NK-92 treated with Interleukin-12 subunit alpha and Interleukin-12 subunit beta, amount 100 ng/mL, for 24 hours (cell line): ENCODE measurements at regions not wholly inside any gene's neighbourhood (a gene's known extent, or its start where the extent isn't known, plus 50 kb on each side); places are given as distances from the start of the nearest gene placed in this dataset.

Experiments used
- DNase-seq: peaks from one replicate; lab custom pipeline; 2025; lab: John Stamatoyannopoulos, UW

DNA sequence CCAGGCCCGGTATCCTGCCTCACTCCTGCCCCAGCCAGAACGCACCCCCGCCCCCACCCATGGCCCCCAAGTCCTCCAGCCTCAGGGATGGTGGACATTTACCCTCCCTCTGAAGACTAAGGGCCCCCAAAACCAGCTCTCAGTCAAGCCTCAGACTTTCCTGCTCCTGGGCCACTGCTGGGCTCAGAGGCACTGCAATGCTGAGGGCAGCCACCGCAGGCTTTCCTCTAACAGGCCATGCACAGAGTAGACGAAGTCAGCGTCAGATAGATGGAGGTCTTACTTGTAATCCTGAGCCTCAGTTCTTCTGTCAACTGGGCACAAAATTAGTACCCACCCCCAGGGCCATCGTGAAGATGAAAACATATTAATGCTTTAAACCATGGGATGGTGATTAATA lies 92.6 kb downstream of the TTC32 start:
- no peak for DNase-seq

DNA sequence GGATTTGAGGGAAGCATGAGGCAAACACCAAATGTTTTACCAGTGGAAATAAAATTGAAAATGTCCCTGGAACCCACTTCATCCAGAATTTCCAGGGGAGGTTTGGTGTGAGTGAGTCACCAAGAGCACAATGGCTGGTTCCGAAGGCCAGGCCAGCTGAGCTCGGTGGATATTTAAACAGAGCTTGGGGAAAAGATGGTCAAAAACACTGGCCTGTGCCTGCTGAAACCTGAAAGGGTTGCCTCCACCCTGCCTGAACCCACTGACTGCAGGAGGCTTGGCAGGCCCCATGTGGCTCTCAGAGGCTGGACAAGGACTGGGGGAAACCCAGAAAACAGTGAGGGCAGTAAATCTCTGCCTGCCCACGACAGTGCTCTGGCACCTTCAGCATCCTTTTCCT lies 93.9 kb downstream of the TTC32 start:
- DNase-seq, result no peak

DNA sequence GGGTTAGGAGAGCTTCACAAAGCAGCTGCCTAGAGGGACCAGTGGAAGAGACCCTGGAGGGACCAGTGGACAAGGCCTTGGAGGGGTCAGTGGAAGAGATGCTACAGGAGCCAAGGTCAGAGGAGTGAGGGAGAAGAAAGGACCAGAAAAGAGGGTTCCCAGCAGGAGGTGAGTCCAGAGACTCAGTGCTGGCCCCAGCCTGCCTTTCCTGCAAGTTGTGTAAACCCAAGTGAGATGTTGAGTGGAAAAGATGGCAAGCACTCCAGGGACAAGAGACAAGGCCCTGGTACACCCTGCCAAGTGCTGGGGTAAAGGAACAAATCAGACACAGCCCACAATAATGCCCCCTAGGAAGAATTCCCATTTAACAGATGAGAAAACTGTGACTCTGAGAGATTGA lies 94.4 kb downstream of the TTC32 start:
- DNase-seq, result no peak

DNA sequence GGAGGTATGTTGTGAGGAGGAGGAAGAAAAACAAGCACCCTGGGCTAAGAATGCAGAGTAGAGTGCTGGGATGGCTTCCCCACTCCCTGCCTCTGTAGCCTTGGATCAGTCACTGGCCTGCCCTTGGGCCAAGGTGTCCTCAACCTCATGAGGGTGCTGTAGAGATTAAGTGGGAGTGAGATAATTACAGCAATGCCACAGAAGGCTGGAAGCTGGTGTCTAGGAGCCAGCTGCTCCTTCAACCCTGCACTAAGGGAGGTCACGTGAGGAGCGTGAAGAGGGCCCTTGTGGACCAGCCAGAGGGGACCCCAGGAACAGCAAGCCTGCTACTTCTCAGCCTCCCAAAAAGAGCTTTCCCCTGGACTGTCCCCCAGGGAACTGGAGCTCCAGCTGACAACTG lies 95.2 kb downstream of the TTC32 start:
- no peak for DNase-seq

DNA sequence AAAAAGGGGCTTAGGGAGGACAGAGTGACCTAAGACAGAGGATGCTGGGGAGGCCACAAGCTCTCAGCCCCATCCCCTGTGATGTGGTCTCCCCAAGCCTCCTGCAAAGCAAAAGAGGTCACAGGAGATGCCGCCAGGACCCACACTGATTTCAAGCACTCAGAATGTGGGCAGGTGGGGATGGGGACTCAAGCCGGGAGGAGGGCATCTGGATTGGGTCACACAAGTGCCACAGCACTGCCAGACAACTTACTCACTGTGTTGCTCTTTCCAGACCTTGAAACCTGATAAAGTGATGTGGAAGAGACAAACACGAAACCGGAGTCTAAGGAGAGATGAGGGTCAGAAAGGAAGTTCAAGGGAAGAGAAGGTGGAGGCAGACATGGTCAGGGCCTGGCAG lies 95.7 kb downstream of the TTC32 start:
- DNase-seq, result no peak

DNA sequence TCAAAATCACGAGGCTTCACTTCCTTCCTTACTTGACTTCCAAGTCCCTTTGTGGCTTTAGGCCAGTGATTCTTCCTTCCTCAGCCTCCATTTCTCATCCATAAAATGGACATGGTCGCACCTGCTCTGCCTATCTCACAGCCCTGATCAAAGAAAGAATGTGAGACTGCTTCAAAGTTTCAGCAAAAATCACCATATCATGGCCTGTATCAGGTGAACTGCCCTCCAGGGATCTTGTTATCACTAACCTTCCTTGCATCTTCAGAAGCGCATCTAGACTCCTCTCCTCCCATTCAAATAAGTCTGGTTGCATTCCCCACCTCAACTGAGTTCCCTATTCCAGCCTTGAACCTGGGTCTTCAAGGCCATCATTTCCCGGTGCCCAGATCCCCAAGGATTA lies 96.5 kb downstream of the TTC32 start:
- DNase-seq, result no peak

DNA sequence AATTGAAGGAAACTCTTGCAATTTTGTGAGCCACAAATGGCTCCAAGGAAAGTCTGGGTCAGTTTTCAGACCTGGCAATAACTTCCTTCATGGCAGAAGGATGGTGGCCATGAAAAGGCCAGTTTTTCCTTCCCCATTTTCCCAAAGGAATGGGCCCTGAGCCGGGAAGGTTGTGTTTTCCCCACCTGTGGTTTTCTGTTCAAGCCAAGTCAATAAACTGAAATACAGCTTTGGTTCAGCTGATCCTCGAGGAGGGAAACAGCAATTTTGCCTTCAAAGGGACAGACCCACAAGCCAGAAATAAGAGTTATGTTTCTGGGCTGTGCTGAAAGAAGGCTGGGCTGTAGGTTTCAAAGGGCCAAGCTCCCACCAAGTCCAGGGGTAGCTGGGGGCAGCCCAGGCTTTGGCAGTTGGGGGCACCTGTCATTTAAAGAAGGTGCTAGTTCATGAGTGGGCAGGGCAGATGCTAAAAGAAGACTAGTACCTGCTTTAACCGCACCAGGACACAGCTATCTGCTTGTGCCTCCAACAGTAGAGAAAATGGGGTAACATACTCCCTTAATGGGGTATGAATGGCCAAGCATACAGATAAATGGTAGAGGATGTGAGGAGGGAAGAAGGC lies 97.0 kb downstream of the TTC32 start:
- no peak for DNase-seq

DNA sequence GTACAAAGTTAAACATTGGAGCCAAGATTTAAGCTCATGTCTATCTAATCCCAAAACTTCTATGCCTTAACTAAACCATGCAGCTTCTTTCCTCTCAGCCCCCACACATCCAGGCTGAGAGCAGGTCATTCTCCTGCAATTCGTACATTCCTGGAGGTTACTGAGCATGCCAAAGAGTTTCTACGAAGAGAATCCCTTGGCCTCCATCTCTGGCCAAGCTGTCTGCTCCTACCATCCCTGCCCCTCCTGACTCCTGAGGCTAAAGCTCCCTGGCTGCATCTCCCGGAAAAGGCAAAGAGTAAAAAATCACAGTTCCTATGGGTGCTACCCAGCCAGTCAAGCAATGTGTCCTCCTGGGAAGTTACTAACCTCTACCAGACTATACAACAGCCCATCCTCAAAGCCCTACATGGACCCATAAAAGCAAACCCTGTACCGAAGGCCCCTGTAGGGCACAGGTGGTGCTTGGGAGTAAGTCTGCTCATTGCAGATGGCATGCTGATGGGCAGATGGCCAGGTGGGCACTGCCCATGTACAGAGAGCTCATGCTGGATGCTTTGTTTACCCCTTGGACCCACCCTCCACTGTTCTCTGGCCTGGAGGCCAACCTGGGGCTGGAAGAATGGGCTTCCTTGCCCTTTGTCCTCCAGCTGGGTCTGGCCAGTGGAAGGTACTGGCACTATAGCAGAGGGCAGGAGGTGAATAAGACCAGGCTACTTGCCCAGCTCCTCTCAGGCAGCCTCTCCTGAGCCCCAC lies 99.5 kb downstream of the TTC32 start:
- no peak for DNase-seq

DNA sequence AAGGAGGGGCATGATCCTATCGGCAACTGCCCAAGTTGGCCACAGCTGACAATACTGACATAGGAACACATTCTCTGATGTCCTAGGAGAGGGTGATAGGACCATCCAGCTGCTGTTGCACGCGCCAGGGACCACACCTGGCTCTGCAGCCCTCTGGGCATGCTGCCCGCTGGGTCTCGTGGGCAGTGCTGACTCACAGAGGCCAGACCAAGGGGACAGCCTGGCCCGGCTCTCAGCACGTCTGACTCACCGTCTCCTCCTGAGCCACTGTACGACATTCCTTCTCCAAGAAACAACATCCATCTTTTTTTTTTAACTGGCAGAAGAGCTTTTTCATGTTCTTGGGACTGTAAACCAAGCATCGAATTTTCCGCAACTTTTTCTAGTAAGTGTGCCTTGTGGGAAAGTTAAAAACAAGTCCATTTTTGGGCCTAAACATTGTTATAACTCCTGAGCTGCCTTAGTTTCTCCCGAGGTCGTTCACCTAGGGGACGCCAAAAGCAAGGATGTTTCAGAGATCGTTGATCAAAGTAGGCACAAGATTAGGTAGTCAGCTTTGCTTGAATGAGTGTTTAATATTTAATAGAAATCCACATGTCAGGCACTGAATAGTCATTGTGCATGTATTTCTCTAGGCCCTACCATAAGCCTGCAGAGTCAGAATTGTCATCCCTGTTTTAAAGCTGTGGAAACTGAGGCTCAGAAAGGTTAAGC lies 100.3 kb downstream of the TTC32 start:
- no peak for DNase-seq

DNA sequence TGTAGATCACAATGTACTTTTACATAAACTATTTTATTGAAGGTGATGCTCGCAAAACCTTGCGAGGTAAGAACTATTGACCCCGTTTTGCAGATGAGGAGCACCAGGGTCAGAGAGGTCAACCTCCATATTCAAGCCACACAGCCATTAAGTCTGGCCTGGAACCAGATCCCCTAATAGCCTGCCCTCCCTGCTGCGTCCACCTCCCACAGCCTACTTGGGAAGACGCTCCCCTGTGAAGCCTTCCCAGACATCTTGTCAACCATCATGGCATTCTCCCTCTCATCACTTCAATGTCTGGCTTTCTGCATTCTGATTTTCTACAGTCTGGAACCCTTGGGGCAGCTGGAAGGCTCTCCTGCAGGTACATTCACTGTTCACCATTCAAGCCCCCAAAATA lies 101.0 kb downstream of the TTC32 start:
- no peak for DNase-seq

DNA sequence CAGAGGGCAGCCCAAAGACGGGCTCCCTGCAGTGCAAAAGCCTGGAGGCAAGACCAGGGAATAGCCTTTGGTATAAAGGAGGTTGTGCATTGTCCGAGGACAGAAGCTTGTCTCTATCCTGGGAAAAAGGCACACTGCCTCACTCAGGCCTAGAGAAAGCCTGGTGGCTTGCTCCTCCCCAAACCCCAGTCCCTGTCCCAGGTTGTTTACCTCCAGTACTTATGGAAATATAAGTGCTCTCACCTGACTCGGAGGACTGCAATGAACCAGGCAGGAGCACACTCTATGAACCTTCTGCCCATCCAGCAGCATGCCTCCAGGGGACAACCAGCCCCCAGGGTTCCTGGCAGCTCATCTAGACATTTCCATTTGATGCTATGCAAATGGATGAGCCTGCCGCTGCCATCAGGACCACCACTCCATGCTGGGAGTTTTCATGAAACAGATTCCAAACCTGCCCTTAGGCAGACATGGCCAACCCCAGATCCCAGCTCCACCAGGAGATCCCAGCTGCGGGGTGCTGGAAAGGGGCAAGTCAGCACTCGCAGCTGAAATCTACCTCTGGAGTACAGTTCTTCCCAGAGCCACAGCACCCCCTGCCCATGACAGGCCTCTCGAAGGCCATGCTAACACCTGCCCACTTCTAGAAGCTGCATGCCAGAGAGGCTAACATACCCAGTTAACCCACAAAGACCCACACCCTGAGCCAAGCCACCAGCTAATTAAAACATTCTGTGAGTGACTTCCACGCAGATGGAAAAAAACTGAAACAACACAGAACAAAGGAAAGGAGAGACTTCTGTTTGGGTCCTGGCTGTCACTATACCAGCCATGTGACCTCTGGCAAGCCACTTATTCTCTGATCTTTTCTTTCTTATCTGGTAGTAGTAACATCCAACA lies 101.7 kb downstream of the TTC32 start:
- no peak for DNase-seq

DNA sequence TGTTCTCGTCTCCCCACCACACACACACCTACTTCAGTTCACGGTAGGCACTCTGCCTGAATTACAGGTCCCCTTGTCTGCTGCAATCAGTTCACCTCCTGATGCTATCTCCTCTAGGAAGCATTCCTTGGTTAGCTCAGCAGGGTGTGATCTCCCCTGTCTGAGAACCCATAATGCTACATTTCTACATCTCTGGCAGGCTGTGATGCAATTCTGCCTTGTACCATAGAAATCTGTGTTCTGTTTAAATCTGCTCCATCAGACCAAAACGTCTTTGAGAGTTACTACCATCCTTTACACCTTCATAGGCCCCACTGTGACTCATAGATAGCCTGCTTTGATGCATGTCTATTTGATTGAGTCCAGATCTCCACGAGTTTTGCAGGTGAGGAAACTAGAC lies 103.9 kb downstream of the TTC32 start:
- no peak for DNase-seq

DNA sequence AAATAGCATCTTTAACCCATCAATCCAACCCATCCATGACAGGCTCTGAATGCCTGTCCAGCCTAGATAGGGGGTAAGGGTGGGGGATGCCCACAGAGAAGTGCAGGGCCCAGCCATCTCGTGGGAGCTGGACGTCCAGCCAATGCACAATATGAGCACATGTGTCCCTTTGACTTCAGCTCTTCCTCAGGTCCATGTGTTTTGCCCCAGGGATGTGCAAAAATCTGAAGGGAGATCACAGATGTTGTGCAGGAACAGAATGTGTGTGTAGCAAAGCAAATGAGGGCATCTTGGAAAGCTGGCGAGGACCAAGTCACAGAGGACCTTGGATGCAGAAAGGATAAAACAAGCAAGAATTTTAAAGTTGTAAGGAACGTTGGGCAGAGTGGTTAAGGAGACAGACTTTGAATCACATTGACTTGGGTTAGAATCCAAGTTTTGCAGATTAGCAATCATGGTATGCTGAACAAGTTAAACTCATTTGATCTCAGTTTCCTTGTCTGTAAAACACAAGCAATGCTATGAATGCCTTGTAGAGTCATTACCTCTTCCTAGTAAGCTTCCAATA lies 104.5 kb downstream of the TTC32 start:
- no peak for DNase-seq

DNA sequence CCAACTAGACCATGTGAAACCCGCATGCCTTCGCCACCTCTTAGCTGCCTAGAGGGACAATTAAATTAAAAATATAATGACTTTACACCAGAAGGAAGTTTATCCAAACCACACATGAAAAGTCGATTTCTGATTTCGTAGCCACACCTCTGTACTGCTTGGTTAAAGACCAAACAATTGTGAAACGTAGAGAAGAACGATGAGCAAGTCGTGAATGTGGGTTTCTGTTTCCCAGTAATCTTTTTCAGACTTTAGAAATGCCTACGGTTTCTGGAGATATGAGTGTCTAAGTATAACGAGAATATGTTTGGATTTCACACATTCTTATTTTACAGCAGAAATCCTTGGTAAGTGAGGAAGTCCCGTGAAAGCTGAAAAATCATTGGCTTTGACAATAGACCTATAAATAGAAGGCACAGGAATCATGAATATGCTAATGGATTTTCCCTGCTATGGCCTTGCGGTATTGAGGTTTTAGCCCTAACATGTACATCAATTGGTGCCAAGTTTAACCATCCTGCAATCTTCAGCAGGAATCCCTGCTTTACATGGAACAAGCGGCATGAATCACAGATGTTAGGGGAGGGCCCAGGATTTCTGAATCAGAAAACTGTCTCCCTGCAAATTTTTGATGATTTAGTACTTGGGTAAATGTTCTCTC lies 105.6 kb downstream of the TTC32 start:
- DNase-seq, result no peak

DNA sequence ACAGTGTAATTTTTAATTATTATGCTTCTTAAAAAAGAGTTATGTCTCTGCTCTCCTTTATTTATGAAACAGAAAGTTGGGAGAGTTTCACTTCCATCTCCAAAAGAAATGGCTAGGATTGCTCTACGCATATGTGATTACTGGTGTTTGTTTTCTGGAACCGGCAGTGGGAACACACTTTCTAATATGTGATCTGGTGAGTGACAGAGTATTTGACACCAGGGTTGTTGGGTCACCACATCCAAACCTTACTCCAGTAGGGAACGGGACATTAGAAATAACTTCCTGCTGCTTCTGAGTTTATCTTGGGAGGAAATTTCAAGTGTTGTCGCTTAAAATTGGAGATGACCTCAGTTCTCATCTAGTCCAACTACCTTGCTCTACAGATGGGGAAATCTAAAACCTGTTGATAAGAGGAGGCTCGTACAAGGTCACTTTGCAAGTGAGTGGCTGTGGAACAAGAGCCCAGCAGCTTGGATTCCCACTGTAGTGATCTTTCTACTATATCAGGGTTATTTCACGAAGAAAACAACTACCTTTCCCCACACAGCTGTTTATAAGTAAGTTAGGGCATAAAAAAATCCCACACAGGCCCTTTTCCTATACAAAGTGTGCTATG lies 108.5 kb downstream of the TTC32 start:
- no peak for DNase-seq

DNA sequence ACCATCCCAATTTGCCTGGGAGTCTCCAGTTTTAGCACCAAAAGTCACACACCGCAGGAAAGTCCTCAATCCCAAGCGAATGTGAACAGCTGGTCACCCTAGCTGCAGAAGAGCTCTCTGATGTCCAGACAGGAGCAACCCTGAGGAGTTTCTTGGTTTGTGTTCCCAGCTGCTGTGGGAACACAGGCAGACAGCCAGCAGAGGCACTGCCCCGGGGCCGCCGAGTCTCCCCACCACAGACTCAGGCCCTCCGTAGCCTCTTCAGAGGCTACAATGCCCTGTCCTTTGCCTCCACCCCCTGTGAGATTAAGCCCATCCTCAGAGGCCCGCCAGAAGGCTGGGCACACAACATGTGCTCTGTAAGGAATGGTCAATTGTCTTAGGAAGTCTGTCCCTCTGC lies 111.5 kb downstream of the TTC32 start:
- no peak for DNase-seq

DNA sequence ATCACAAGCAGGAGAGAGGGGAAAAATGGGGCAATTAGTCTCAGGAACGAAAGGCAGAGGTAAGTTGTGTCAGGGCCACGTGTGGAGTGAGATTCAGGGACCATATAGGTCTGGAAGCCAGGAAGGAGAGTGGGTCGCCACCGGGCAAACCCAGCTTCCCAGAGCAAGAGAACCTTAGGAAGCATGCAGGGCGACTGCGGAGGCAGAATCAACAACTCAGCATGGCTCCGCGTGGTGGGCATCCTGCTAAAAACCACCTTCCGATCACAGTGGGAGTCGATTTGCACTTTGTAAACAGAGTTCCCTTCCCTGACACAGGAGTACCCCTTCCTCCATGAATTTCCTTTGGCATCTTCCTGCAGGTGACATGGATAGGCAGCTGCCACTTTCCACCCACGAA lies 114.6 kb downstream of the TTC32 start:
- DNase-seq, result no peak

DNA sequence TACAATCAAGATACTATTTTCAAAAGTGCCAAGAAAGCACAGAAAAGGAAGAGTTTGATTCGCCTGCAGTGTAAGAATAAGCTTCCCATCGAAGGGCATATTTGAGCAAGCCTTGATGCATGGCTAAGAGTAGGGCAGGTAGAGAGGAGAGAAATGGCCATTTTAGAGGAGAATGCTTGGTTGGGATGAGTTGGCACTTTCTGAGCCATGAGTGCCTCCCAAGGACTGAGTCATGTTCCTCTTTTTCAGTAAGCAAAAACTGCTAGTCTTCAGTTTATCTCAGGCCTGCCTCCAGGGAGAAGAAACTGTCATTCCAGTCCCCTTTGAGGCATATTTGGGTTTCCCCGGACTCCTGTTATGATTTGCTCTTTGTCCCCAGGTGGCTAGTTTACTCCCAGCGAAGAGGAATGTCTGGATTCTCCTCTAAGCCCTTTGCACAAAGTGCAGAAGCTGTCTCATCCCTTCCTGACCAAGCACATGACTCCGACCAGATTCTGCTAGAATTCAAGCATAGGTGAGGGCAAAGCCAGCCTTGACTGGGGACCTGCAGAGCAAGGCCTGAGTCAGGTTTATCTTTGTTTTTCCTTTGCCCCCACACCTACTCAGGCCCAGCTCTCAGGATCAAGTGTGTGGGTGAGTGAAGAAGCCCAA lies 115.2 kb downstream of the TTC32 start:
- DNase-seq, result no peak

DNA sequence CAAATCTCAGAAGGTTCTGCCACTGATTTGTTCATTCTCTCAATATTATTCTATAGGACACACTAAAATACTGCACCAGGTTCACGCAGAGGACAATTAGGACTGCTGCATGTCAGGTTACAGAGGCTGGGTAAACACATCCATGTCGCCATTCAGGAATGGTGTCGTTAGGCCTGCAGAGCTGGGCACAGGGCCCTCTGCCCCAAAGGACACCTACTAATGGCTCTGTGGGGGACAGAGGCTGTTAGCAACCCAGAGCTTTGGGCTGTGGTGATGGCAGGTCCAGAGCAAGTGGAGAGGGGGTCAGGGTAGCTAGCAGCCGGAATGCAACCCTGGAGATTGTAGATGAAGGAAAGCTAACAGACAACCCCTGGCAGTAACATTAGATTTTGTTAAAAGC lies 115.9 kb downstream of the TTC32 start:
- DNase-seq, result no peak

DNA sequence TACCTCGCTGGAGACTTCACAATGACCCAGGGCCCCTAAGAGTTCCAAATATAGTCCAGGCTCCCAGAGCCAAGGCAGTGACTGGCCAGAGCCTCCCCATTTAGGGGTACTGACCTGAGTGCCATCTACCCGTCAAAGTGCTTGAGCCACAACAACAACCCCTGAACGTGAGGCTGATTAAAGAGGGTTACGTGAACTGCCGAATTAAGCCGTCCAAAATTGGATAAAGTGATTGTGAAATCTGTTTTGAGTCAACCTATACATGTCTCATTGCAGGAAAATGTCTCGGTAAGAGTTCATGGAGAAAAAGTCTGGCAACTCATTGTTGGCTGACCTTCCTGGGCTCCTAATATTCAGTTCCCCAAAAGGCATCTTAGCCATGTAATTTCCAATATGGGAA lies 116.3 kb downstream of the TTC32 start:
- DNase-seq, result no peak

DNA sequence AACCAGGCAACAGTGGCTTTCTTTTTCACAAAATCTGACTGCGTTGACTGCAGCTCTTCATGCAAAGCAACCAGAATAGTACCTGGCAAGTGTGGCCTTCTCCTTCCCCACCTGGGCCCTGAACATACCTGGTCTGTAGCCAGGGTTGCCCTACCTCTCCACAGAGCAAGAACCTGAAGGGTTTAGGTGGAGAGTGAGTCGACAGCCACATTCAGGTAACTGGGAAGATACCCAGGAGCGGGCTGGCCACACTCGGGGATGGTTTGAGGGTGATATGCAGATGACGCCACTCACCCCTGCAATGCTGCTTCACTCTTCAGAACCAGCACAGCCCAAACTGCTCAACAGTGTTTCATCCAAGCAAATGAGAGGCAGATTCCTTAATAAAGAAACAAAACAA lies 117.3 kb downstream of the TTC32 start:
- no peak for DNase-seq
